ENCODE measurements at regions not wholly inside any gene's neighbourhood (a gene's known extent, or its start where the extent isn't known, plus 50 kb on each side); places are given as distances from the start of the nearest gene placed in this dataset.

GRCh38 chr12:81958406-81958805, 199.3 kb upstream of the PPFIA2 start:
- no peak for DNase-seq (ENCODE audit: low spot score)
- no peaks in the 10 kb centered on the region for H3K36me3 ChIP-seq (ENCODE audit: insufficient read depth, low read length, poor library complexity, severe bottlenecking)
- no peak overlapping the region for H3K27ac ChIP-seq (ENCODE audit: low read depth, low read length, poor library complexity, severe bottlenecking)
- intact Hi-C loops (cut with micrococcal nuclease; ENCODE audit: unreplicated experiment) = no loop called here
- ChIA-PET CTCF (no interaction called here), POLR2A (ENCODE audit: low non-redundant PET) (no interaction called here)
- no TSS peak for BruUV-seq (replicated peaks)
- no peak overlapping the region for H3K4me3 ChIP-seq (ENCODE audit: low read depth, low read length, poor library complexity, severe bottlenecking)
- H3K4me1 ChIP-seq (ENCODE audit: insufficient read depth, low read length, poor library complexity, severe bottlenecking) = no peaks in the 10 kb centered on the region
- no peaks in the 10 kb centered on the region for H3K9me3 ChIP-seq (ENCODE audit: low read depth, low read length, poor library complexity, severe bottlenecking)
- no peaks in the 10 kb centered on the region for H3K27me3 ChIP-seq (replicated peaks; ENCODE audit: insufficient read depth, low read depth, low read length, poor library complexity)
- no peak for TF ChIP-seq EZH2 (IDR thresholded peaks at IDR 0.05; ENCODE audit: borderline replicate concordance, low read depth, low read length, poor library complexity, severe bottlenecking)
- TF ChIP-seq CTCF (conservative IDR thresholded peaks at IDR 0.05; ENCODE audit: low read depth, low read length) = no peak

- no peaks in the 10 kb centered on the region for H3K36me3 ChIP-seq (ENCODE audit: insufficient read depth, low read length, poor library complexity, severe bottlenecking)
- H3K27me3 ChIP-seq (replicated peaks; ENCODE audit: insufficient read depth, low read depth, low read length, poor library complexity) = no peaks in the 10 kb centered on the region
- no peak for DNase-seq (ENCODE audit: low spot score)
- intact Hi-C loops (cut with micrococcal nuclease; ENCODE audit: unreplicated experiment) = no loop called here
- no peak for TF ChIP-seq CTCF (conservative IDR thresholded peaks at IDR 0.05; ENCODE audit: low read depth, low read length)
- no peak for TF ChIP-seq EZH2 (IDR thresholded peaks at IDR 0.05; ENCODE audit: borderline replicate concordance, low read depth, low read length, poor library complexity, severe bottlenecking)
- H3K4me1 ChIP-seq (ENCODE audit: insufficient read depth, low read length, poor library complexity, severe bottlenecking) = no peaks in the 10 kb centered on the region
- ChIA-PET CTCF (no interaction called here), POLR2A (ENCODE audit: low non-redundant PET) (no interaction called here)
- BruUV-seq (replicated peaks) = no TSS peak
- H3K4me3 ChIP-seq (ENCODE audit: low read depth, low read length, poor library complexity, severe bottlenecking) = no peak overlapping the region
- H3K9me3 ChIP-seq (ENCODE audit: low read depth, low read length, poor library complexity, severe bottlenecking) = no peaks in the 10 kb centered on the region
- H3K27ac ChIP-seq (ENCODE audit: low read depth, low read length, poor library complexity, severe bottlenecking) = no peak overlapping the region
Measured at GRCh38 chr12:81957631-81958030, 198.5 kb upstream of the PPFIA2 start.

- CTCF ChIA-PET = no interaction called here
- no TSS peak for BruUV-seq (replicated peaks)
- no peak overlapping the region for H3K27ac ChIP-seq (ENCODE audit: low read depth, low read length, poor library complexity, severe bottlenecking)
- H3K36me3 ChIP-seq (ENCODE audit: insufficient read depth, low read length, poor library complexity, severe bottlenecking) = no peaks in the 10 kb centered on the region
- no peak for DNase-seq (ENCODE audit: low spot score)
- no peak overlapping the region for H3K4me3 ChIP-seq (ENCODE audit: low read depth, low read length, poor library complexity, severe bottlenecking)
- H3K9me3 ChIP-seq (ENCODE audit: low read depth, low read length, poor library complexity, severe bottlenecking) = no peaks in the 10 kb centered on the region
- TF ChIP-seq EZH2 (IDR thresholded peaks at IDR 0.05; ENCODE audit: borderline replicate concordance, low read depth, low read length, poor library complexity, severe bottlenecking) = no peak
- no peak for TF ChIP-seq CTCF (conservative IDR thresholded peaks at IDR 0.05; ENCODE audit: low read depth, low read length)
- intact Hi-C loops (cut with micrococcal nuclease; ENCODE audit: unreplicated experiment) = no loop called here
- POLR2A ChIA-PET (ENCODE audit: low non-redundant PET) = no interaction called here
- no peaks in the 10 kb centered on the region for H3K27me3 ChIP-seq (replicated peaks; ENCODE audit: insufficient read depth, low read depth, low read length, poor library complexity)
- no peaks in the 10 kb centered on the region for H3K4me1 ChIP-seq (ENCODE audit: insufficient read depth, low read length, poor library complexity, severe bottlenecking)
Measured at GRCh38 chr12:81956468-81956860, 197.3 kb upstream of the PPFIA2 start.

All from A673 (cell line).